Stimulated activated CD4-positive, alpha-beta T cell treated with anti-CD3 and anti-CD28 coated beads, Interleukin-12 subunit alpha, Interleukin-12 subunit beta, amount 100 ng/mL, for 48 hours (primary cell): ENCODE measurements at regions not wholly inside any gene's neighbourhood (a gene's known extent, or its start where the extent isn't known, plus 50 kb on each side); places are given as distances from the start of the nearest gene placed in this dataset.

ENCODE experiments used
- DNase-seq, 3 donors: peaks; one replicate each; pipeline ENCODE4 v3.0.0-alpha.2; 2020; ENCODE audit warnings: low read depth in 2 of 3, low spot score in 1 of 3

- no peak for DNase-seq
Observed at GRCh38 chr5:125002727-125003598, 256.5 kb upstream of the ZNF608 start.

- DNase-seq, result no peak
Observed at GRCh38 chr5:125004009-125004408, 257.6 kb upstream of the ZNF608 start.

GRCh38 chr5:125005266-125005665, 258.8 kb upstream of the ZNF608 start:
- no peak for DNase-seq

GRCh38 chr5:125006011-125006685, 259.7 kb upstream of the ZNF608 start:
- DNase-seq, result no peak

GRCh38 chr5:125010356-125010755, 263.9 kb upstream of the ZNF608 start:
- DNase-seq, result no peak

GRCh38 chr5:125011014-125011413, 264.6 kb upstream of the ZNF608 start:
- DNase-seq, result no peak

GRCh38 chr5:125011419-125011818, 265.0 kb upstream of the ZNF608 start:
- no peak for DNase-seq

GRCh38 chr5:125011947-125012346, 265.5 kb upstream of the ZNF608 start:
- DNase-seq, result no peak

GRCh38 chr5:125012727-125013451, 266.4 kb upstream of the ZNF608 start:
- no peak for DNase-seq

- no peak for DNase-seq
Observed at GRCh38 chr5:125014202-125014601, 267.8 kb upstream of the ZNF608 start.

GRCh38 chr5:125017796-125018195, 271.4 kb upstream of the ZNF608 start:
- DNase-seq, result no peak

GRCh38 chr5:125023673-125024072, 277.2 kb upstream of the ZNF608 start:
- DNase-seq, result no peak

GRCh38 chr5:125026867-125027731, 280.7 kb upstream of the ZNF608 start:
- no peak for DNase-seq

- no peak for DNase-seq
Observed at GRCh38 chr5:125032286-125032685, 285.8 kb upstream of the ZNF608 start.

- DNase-seq, result no peak
Observed at GRCh38 chr5:125033602-125034001, 287.2 kb upstream of the ZNF608 start.

- no peak for DNase-seq
Observed at GRCh38 chr5:125034331-125034730, 287.9 kb upstream of the ZNF608 start.

GRCh38 chr5:125036494-125036893, 290.1 kb upstream of the ZNF608 start:
- DNase-seq, result no peak

- DNase-seq, result no peak
Observed at GRCh38 chr5:125037020-125037419, 290.6 kb upstream of the ZNF608 start.

GRCh38 chr5:125037530-125037929, 291.1 kb upstream of the ZNF608 start:
- no peak for DNase-seq

GRCh38 chr5:125038477-125038876, 292.0 kb upstream of the ZNF608 start:
- no peak for DNase-seq

- no peak for DNase-seq
Observed at GRCh38 chr5:125041798-125042197, 295.4 kb upstream of the ZNF608 start.
